GM21619 (cell line): ENCODE measurements at regions not wholly inside any gene's neighbourhood (a gene's known extent, or its start where the extent isn't known, plus 50 kb on each side); places are given as distances from the start of the nearest gene placed in this dataset.
"Not testable (repeated sequence)": the region's sequence is repeated elsewhere in the genome, so short reads cannot be mapped to it uniquely, and the experiment has no call there.

Source experiments
- ATAC-seq: cut with Tn5 transposase; IDR thresholded peaks from one replicate; pipeline ENCODE4 v1.9.1; 2021; ENCODE audit not compliant: unreplicated experiment

GRCh38 chr5:174648618-174649017 is 75.8 kb upstream of the MSX2 start:
- not testable (repeated sequence) for ATAC-seq

- ATAC-seq: no peak
Measured at GRCh38 chr5:174649391-174649790, 75.0 kb upstream of the MSX2 start.

DNA sequence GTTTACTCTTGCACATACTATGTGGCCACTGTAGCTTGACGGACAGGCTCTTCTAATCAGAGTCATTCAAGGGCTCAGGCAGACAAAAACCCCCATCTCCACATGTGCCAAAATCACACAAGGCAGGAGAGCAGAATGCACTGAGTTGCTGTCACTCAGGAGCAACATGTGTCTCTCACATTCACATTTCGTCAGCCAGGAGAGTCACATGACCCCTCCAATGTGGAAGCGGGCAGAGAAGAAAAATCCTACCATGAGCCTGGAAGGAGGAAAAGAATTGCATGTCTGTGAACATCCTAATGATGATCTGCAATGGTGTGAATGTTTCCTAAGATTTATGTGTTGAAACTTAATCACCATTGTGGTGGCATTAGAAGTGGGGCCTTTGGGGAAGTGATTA is 69.9 kb upstream of the MSX2 start:
- ATAC-seq: no peak

- ATAC-seq: no peak
Measured at GRCh38 chr5:174655351-174655750, 69.0 kb upstream of the MSX2 start.

GRCh38 chr5:174664180-174664850 is 60.1 kb upstream of the MSX2 start:
- ATAC-seq: no peak

- ATAC-seq: no peak
Measured at GRCh38 chr5:174665347-174665746, 59.0 kb upstream of the MSX2 start.

GRCh38 chr5:174667526-174667925 is 56.9 kb upstream of the MSX2 start:
- no peak for ATAC-seq

DNA sequence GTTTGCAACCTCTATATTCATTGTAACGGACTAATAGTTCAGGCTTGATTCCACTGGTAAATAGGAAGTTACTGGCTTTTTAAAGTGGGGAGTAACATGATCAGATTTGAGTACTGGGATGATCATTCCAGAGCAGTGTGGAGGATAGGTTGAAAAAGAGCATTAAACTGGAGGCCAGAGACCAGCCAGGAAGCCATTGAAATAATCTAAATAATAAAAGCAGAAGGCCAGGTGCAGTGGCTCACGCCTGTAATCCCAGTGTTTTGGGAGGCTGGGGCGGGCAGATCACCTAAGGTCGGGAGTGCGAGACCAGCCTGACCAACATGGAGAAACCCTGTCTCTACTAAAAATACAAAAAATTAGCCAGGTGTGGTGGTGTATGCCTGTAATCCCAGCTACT is 56.0 kb upstream of the MSX2 start:
- no peak for ATAC-seq
